ENCODE measurements at regions not wholly inside any gene's neighbourhood (a gene's known extent, or its start where the extent isn't known, plus 50 kb on each side); places are given as distances from the start of the nearest gene placed in this dataset.
A peak's percentile ranks its signal among the peaks of the same experiment; 100 is the strongest.
"Not testable (repeated sequence)": the region's sequence is repeated elsewhere in the genome, so short reads cannot be mapped to it uniquely, and the experiment has no call there.

DNA sequence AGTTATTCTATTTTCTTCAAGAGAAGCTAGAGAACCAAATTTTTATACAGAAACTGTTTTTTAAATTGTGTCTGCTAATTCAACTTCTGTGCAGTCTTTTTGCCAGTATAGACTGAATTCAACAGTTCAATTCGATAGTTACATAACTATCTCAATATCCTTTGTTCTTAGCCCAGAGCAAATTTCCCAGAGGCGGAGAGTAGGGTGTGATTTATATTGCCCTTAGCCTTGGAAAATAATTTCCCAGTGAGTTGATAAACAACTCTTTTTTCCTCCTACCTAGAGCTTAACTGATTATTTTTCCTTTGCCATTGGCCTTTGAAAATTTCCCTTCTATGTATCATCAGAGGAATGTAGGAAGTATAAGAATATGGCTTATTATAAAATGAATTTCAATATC lies 420.5 kb downstream of the NSUN3 start:
- 43 to 45% methylated on average over 2 of the region's 2 CpGs for WGBS, 2 donors (ENCODE audit: low coverage in 1 of 2)
- intact Hi-C loops (cut with DNase I; ENCODE audit: low total_unique reads) (no loop called here), in situ Hi-C loops (cut with MboI; ENCODE audit: low pct_ligation_motif_present in 1 of 4, low pct_unique_long_range_greater_than_20kb in 1 of 4, low sequenced_read_pairs in 3 of 4) (no loop called here)
- no peaks in the 10 kb centered on the region for H3K27me3 ChIP-seq
- no peak overlapping the region for H3K4me3 ChIP-seq
- no peak for DNase-seq
- peak overlapping the region in 2 of 4 donors; percentile 40 to 44 for H3K27ac ChIP-seq
- no peak for TF ChIP-seq EP300 (IDR thresholded peaks at IDR 0.05; ENCODE audit: low read depth)
- no peak for TF ChIP-seq POLR2A (IDR thresholded peaks at IDR 0.05)
- TF ChIP-seq, protein P1, sequence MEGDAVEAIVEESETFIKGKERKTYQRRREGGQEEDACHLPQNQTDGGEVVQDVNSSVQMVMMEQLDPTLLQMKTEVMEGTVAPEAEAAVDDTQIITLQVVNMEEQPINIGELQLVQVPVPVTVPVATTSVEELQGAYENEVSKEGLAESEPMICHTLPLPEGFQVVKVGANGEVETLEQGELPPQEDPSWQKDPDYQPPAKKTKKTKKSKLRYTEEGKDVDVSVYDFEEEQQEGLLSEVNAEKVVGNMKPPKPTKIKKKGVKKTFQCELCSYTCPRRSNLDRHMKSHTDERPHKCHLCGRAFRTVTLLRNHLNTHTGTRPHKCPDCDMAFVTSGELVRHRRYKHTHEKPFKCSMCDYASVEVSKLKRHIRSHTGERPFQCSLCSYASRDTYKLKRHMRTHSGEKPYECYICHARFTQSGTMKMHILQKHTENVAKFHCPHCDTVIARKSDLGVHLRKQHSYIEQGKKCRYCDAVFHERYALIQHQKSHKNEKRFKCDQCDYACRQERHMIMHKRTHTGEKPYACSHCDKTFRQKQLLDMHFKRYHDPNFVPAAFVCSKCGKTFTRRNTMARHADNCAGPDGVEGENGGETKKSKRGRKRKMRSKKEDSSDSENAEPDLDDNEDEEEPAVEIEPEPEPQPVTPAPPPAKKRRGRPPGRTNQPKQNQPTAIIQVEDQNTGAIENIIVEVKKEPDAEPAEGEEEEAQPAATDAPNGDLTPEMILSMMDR (IDR thresholded peaks at IDR 0.05) = no peak
- no peak for TF ChIP-seq POLR2AphosphoS5 (IDR thresholded peaks at IDR 0.05)
- H3K9me3 ChIP-seq = no peaks in the 10 kb centered on the region
- peaks cover 0 to 18% (median 2%) of the 10 kb centered on the region in 4 donors for H3K4me1 ChIP-seq
- H3K36me3 ChIP-seq = no peaks in the 10 kb centered on the region

DNA sequence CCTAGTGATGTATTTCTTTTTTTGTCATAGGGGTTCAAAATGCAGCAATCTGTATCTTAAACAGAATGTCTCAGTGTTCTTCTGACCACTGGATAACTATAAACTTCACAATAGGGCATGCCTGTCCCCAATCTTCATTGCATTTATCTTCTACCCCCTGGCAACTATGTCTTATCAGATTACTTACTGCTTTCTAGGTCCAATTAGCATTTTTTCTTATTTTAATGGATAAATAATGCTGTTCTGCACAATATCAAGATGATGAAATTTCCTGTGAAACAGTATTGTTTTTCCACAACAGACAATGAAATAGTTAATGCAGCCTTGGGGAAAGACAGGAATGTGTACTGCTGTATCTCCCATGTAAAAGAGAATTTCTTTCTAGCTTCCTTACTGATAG lies 432.1 kb downstream of the NSUN3 start:
- Histone ChIP-seq H3K27ac (no peak overlapping the region), H3K4me3 (no peak overlapping the region), H3K27me3 (no peaks in the 10 kb centered on the region), H3K9me3 (no peaks in the 10 kb centered on the region), H3K4me1 (no peaks in the 10 kb centered on the region), H3K36me3 (no peaks in the 10 kb centered on the region)
- no peak for DNase-seq
- no peak for TF ChIP-seq POLR2A (IDR thresholded peaks at IDR 0.05)
- TF ChIP-seq, protein P1 (IDR thresholded peaks at IDR 0.05) = no peak
- no peak for TF ChIP-seq POLR2AphosphoS5 (IDR thresholded peaks at IDR 0.05)
- no peak for TF ChIP-seq EP300 (IDR thresholded peaks at IDR 0.05; ENCODE audit: low read depth)
- intact Hi-C loops (cut with DNase I; ENCODE audit: low total_unique reads) = no loop called here
- in situ Hi-C loops (cut with MboI; ENCODE audit: low pct_ligation_motif_present in 1 of 4, low pct_unique_long_range_greater_than_20kb in 1 of 4, low sequenced_read_pairs in 3 of 4) = no loop called here

DNA sequence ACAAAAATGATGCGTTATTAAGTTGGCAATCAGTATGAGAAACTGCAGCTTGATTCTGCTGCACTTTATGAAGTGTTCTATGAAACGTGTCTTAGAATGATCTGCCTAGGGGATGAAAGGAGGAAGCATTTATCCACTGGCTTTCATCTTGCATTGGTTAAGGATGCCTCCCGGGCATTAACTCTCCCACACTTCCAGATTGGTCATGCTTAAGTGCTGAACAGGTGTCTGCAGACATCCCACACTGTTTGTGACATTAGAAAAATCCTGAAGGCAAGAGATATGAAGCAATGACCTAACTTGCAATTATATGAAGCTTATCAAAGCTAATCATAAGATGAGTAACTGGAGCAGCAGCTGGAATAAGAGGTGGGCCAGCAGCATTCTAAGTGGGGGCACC lies 437.3 kb downstream of the NSUN3 start:
- H3K9me3 ChIP-seq = no peaks in the 10 kb centered on the region
- intact Hi-C loops (cut with DNase I; ENCODE audit: low total_unique reads) (no loop called here), in situ Hi-C loops (cut with MboI; ENCODE audit: low pct_ligation_motif_present in 1 of 4, low pct_unique_long_range_greater_than_20kb in 1 of 4, low sequenced_read_pairs in 3 of 4) (no loop called here)
- no peak overlapping the region for H3K4me3 ChIP-seq
- 73 to 80% methylated on average over 1 to 3 of the region's 3 CpGs for WGBS, 2 donors (ENCODE audit: low coverage in 1 of 2)
- H3K36me3 ChIP-seq = no peaks in the 10 kb centered on the region
- DNase-seq = no peak
- H3K27ac ChIP-seq = no peak overlapping the region
- no peaks in the 10 kb centered on the region for H3K4me1 ChIP-seq
- TF ChIP-seq, protein P1 (IDR thresholded peaks at IDR 0.05) = no peak
- no peak for TF ChIP-seq POLR2A (IDR thresholded peaks at IDR 0.05)
- TF ChIP-seq EP300 (IDR thresholded peaks at IDR 0.05; ENCODE audit: low read depth) = no peak
- TF ChIP-seq POLR2AphosphoS5 (IDR thresholded peaks at IDR 0.05) = no peak
- no peaks in the 10 kb centered on the region for H3K27me3 ChIP-seq

DNA sequence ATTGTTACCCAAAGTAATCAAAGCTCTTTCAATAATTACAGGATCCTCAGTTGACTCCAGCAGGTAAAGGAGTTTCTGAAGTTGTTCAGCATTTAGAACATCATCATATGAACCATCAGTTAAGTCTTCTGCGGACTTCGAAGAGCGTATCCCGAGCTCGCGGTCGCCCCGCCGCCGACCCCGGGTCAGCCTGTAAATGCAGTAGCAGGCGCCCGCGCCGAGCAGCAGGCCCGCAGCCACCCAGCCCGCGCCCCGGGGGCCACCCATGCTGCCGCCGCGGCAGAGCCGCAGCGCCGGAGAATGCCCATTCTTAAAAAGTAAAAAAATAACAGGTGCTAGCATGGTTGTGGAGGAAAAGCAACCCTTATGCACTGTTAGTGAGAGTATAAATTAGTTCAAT lies 444.5 kb downstream of the NSUN3 start:
- H3K9me3 ChIP-seq; H3K36me3 ChIP-seq; DNase-seq; H3K4me1 ChIP-seq; in situ Hi-C loops (cut with MboI; ENCODE audit: low pct_ligation_motif_present in 1 of 4, low pct_unique_long_range_greater_than_20kb in 1 of 4, low sequenced_read_pairs in 3 of 4); H3K27ac ChIP-seq; H3K27me3 ChIP-seq; H3K4me3 ChIP-seq; intact Hi-C loops (cut with DNase I; ENCODE audit: low total_unique reads): not testable (repeated sequence)
- 83 to 99% methylated on average over 10 to 25 of the region's 25 CpGs for WGBS, 2 donors (ENCODE audit: low coverage in 1 of 2)

DNA sequence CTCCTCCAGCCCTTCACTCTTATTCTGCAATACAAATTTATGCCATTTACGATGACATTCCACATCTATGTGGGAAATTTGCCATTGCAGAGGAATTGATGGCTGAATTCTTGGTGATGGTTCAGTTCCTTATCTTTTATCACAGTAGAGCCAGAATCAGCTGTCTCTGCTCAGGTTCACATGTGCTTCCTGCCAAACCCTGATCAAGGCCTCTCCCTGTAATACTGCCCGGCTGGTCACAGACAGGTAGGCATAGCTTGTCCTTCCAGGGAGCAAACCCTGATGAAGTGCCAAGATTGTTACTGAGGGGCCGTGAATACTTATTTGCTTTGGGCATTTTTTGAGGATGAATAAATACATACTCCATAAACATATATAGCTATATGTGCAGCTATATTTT lies 450.0 kb downstream of the NSUN3 start:
- H3K4me1 ChIP-seq = no peaks in the 10 kb centered on the region
- no peaks in the 10 kb centered on the region for H3K27me3 ChIP-seq
- H3K4me3 ChIP-seq = no peak overlapping the region
- H3K27ac ChIP-seq = no peak overlapping the region
- no peak for DNase-seq
- WGBS, 2 donors (ENCODE audit: low coverage in 1 of 2) = 55 to 59% methylated on average over 3 of the region's 3 CpGs
- intact Hi-C loops (cut with DNase I; ENCODE audit: low total_unique reads) (no loop called here), in situ Hi-C loops (cut with MboI; ENCODE audit: low pct_ligation_motif_present in 1 of 4, low pct_unique_long_range_greater_than_20kb in 1 of 4, low sequenced_read_pairs in 3 of 4) (no loop called here)
- no peaks in the 10 kb centered on the region for H3K9me3 ChIP-seq
- H3K36me3 ChIP-seq = no peaks in the 10 kb centered on the region
- TF ChIP-seq POLR2AphosphoS5 (IDR thresholded peaks at IDR 0.05) (no peak), EP300 (IDR thresholded peaks at IDR 0.05; ENCODE audit: low read depth) (no peak), POLR2A (IDR thresholded peaks at IDR 0.05) (no peak)
- TF ChIP-seq, protein P1 (IDR thresholded peaks at IDR 0.05) = no peak

Data from transverse colon (tissue), 4 donors.